ENCODE measurements at regions not wholly inside any gene's neighbourhood (a gene's known extent, or its start where the extent isn't known, plus 50 kb on each side); places are given as distances from the start of the nearest gene placed in this dataset.

DNA sequence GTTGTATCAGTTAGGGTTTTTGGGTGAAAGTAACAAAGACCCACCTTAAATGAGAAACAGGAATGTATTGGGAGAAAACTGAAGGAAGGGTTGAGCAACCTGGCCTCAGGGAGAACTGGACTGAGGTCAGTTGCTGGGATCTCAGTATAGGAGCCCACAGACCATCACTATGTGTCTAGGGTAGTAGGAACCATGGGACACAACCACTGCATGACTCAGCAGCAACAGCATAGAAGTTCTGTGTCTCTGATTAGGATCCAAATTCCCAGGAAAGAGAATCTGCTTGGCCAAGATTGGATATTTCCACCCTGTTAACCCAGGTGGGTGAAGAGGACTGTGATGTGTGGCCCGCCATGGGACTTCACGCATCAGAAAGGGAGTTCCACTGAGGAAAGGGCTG, 102.2 kb upstream of the RAB3GAP2 start (continued):
- TF ChIP-seq SP2 (IDR thresholded peaks at IDR 0.05; ENCODE audit: low read length) (no peak), SIX5 (IDR thresholded peaks at IDR 0.05; ENCODE audit: low read depth, low read length) (no peak), POU5F1 (IDR thresholded peaks at IDR 0.05; ENCODE audit: low read depth, low read length) (no peak), TBP (IDR thresholded peaks at IDR 0.05; ENCODE audit: low read depth, low read length) (no peak)

All from H1 (cell line).